Naive B cell (primary cell): ENCODE measurements at regions not wholly inside any gene's neighbourhood (a gene's known extent, or its start where the extent isn't known, plus 50 kb on each side); places are given as distances from the start of the nearest gene placed in this dataset.
"Not testable (repeated sequence)": the region's sequence is repeated elsewhere in the genome, so short reads cannot be mapped to it uniquely, and the experiment has no call there.

ENCODE experiments used
- ATAC-seq, 2 donors: fragments of 150-1000 bp; cut with Tn5 transposase; 2 replicates each; pipeline ENCODE4 v1.10.0; 2021; ENCODE audit warnings: low read depth in 2 of 2, mild to moderate bottlenecking in 2 of 2, moderate library complexity in 2 of 2
- DNase-seq: peaks from one replicate; pipeline ENCODE4 v3.0.0; 2022
- H3K27ac Mint-ChIP-seq, 6 donors: one replicate each; pipeline ENCODE4 v1.8.0; 2020 to 2022; ENCODE audit warnings: mild to moderate bottlenecking in 6 of 6, mixed read lengths in 6 of 6, moderate library complexity in 5 of 6, inconsistent platforms in 2 of 6
- H3K27me3 Mint-ChIP-seq, 3 donors: one replicate each; pipeline ENCODE4 v1.8.0; 2021 to 2022; ENCODE audit warnings: mixed read lengths in 3 of 3, mild to moderate bottlenecking in 1 of 3
- H3K36me3 Mint-ChIP-seq, 2 donors: one replicate each; pipeline ENCODE4 v1.8.0; 2020 to 2022; ENCODE audit warnings: mixed read lengths in 2 of 2, inconsistent platforms in 1 of 2, mild to moderate bottlenecking in 1 of 2
- H3K4me1 Mint-ChIP-seq, 3 donors: one replicate each; pipeline ENCODE4 v1.8.0; 2020 to 2022; ENCODE audit warnings: mixed read lengths in 3 of 3, inconsistent platforms in 1 of 3, mild to moderate bottlenecking in 1 of 3, moderate library complexity in 1 of 3
- H3K4me3 Mint-ChIP-seq, 8 donors: one replicate each; pipeline ENCODE4 v1.8.0; 2020 to 2022; ENCODE audit warnings: mild to moderate bottlenecking in 8 of 8, mixed read lengths in 8 of 8, moderate library complexity in 8 of 8, inconsistent platforms in 2 of 8
- H3K9me3 Mint-ChIP-seq, 7 donors: one replicate each; pipeline ENCODE4 v1.8.0; 2020 to 2022; ENCODE audit warnings: mixed read lengths in 7 of 7, mild to moderate bottlenecking in 5 of 7, inconsistent platforms in 2 of 7, moderate library complexity in 1 of 7

DNA sequence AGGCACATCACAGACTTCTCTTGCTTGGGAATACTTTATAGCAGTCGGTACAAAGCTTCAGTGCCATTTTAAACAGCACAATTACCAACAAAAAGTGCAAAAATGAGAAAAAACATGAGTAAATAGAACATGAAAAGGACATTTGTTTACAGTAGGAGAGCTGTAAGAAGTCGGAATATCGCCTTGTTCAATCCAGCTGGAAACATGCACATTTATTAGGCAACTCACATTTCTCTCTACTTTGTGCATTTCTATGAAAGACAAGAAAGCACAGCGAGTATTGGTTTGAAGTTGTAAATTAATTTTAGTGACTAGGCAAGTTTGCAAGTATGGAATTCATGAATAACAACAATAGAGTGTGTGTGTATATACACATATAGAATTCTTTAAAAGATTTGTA lies 484.7 kb downstream of the DACH1 start:
- no peak overlapping the region for H3K4me3 Mint-ChIP-seq
- H3K9me3 Mint-ChIP-seq = peaks cover 0 to 6% (median 0%) of the 10 kb centered on the region in 7 donors
- no peaks in the 10 kb centered on the region for H3K27me3 Mint-ChIP-seq
- no peaks in the 10 kb centered on the region for H3K36me3 Mint-ChIP-seq
- ATAC-seq (no peak), DNase-seq (no peak)
- peaks cover 0 to 6% (median 0%) of the 10 kb centered on the region in 3 donors for H3K4me1 Mint-ChIP-seq
- H3K27ac Mint-ChIP-seq = no peak overlapping the region

DNA sequence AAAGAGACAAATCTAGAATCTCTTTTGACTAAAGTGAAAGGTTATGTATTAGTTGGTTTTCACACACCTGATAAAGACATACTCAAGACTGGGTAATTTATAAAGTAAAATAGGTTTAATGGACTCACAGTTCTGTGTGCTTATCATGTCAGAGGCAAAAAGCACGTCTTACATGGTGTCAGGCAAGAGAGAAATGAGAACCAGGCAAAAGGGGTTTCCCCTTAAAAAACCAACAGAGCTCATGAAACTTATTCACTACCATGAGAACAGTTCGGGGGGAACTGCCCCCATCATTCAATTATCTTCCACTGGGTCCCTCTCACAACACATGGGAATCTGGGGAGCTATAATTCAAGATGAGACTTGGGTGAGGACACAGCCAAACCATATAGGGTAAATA lies 486.8 kb downstream of the DACH1 start:
- Mint-ChIP-seq H3K27me3 (no peaks in the 10 kb centered on the region), H3K36me3 (no peaks in the 10 kb centered on the region), H3K9me3 (peaks cover 0 to 5% (median 0%) of the 10 kb centered on the region in 7 donors), H3K4me1 (peaks cover 0 to 6% (median 0%) of the 10 kb centered on the region in 3 donors), H3K4me3 (no peak overlapping the region), H3K27ac (no peak overlapping the region)
- DNase-seq (no peak), ATAC-seq (no peak)

DNA sequence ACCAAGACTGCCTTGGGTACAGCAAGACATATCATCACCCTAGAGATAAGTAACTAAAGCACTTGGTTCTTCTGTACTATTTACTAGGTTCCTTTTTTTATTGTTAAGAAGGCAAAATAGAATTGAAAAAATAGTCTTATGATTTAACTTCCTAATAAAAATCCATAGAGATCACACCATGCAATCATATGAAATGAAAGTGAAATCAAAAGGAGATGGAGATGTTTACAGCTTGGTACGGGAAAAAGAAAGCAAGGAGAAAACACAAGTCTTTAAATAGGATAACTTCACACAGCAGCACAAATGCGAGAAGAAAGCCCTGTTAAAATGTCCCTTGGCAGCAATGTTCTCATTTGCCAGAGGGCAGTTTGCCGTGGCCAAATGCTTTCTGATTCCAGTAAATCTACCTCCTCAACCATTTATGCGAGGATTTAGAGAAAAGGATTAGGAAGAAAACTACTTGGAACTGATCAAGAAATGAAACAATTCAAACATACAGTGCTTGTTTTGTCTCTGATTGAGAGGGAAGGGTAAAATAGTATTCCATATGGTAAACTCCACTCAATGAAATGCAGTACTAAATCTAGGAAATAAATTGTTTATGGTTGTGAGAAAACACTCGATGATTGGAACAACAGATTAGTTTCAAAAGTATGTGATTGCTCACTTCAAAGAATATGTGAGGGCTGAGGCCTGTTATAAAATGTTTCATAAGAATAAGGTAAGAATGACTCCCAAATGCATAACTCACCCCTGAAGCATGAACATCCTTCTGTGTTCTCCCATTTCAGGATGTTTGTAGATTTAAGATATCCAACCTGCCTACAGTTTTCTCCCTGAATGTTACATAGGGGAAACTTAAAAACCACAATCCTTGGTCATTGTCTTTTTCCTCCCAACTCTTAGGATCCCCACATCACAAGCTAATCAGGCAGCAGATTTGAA lies 487.8 kb downstream of the DACH1 start:
- H3K4me3 Mint-ChIP-seq = no peak overlapping the region
- H3K27me3 Mint-ChIP-seq = no peaks in the 10 kb centered on the region
- ATAC-seq = no peak
- DNase-seq = no peak
- no peak overlapping the region for H3K27ac Mint-ChIP-seq
- peaks cover 0 to 4% (median 0%) of the 10 kb centered on the region in 7 donors for H3K9me3 Mint-ChIP-seq
- peaks cover 0 to 6% (median 0%) of the 10 kb centered on the region in 3 donors for H3K4me1 Mint-ChIP-seq
- H3K36me3 Mint-ChIP-seq = no peaks in the 10 kb centered on the region

DNA sequence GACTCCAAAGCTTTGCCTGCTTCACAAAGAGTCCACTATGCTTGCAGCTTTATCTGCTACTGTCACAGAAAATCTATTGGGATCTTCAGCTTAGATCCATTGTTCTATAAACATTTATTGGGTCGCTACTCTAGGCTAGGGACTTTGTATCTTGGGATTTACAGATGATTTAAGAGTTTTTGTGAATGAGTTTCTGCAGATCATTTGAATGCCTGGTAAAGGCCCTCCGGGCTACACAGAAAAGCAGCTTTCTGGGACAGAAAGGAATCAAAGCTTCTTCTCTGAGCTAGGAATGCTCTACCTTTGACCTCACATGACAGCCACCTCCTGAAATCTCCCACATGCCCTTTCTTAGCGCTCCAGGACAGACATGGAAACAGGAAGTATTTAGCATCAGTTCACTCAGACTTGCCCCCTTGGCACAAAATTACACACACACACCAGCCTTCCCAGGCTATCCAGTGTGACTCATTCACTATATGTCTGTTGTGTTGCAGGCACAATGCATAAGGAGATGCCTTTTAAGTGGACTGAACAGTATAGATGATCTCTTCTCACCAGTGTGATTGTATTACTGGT lies 492.4 kb downstream of the DACH1 start:
- Mint-ChIP-seq H3K4me1 (peaks cover 0 to 6% (median 0%) of the 10 kb centered on the region in 3 donors), H3K36me3 (no peaks in the 10 kb centered on the region), H3K9me3 (no peaks in the 10 kb centered on the region), H3K27ac (no peak overlapping the region), H3K27me3 (no peaks in the 10 kb centered on the region), H3K4me3 (no peak overlapping the region)
- ATAC-seq (no peak), DNase-seq (no peak)

DNA sequence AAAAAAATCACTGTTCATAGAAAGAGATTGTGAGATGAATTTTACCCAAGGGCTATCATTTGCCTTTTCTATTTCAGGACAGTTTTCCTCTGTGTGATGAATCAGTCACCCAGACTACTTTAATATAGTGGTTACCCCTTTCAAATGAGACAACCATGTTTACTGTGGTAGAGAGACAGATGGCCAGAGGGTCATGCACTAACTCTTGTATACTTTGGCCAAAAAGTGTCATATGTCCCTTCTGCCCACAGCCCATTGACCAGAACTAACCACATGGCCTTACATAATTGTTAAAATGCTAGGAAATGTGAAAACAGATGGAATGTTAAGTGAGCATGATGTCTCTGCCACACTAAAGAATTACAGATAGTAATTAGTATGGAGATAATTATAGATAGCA lies 498.7 kb downstream of the DACH1 start:
- Mint-ChIP-seq H3K27ac (no peak overlapping the region), H3K4me3 (no peak overlapping the region), H3K4me1 (no peaks in the 10 kb centered on the region), H3K36me3 (no peaks in the 10 kb centered on the region), H3K27me3 (no peaks in the 10 kb centered on the region), H3K9me3 (peaks cover 0 to 6% (median 0%) of the 10 kb centered on the region in 7 donors)
- no peak for ATAC-seq
- no peak for DNase-seq

DNA sequence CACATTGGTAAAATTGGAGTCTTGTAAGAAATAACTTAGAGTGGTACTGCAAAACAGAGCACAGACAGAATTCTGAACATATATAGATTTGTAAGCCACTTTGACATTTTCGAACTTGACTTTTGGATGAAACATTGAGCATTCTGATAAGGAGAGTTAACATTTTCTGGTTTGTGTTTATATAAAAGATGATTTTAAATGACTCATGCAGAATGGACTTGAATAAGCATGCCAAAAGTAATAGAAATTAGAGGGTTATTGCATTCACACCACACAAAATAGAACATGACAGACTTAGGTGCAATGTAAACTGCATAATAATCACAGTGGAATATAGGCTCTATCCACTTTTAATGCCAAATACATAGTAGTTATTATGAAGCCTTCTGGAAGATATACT lies 507.0 kb downstream of the DACH1 start:
- H3K4me3 Mint-ChIP-seq = no peak overlapping the region

DNA sequence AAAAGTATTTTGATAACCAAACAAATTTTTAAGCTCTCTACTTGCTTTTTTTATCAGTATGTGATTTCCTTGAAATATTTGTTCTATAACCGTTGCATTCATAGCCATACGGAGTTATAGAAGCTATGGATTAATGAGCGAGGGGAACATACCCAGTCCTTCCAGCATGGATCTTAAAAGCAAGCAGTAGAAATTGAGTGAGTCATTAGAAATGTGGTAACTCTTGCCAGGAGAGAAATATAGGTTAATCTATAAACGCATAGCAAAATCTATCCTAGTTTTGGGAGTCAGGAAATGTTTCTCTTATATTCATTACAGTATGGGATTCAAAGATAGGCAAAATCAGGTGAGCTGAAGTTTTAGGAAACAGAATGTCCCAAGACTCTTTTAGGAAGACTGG lies 507.4 kb downstream of the DACH1 start:
- Mint-ChIP-seq H3K9me3 (peaks cover 0 to 3% (median 0%) of the 10 kb centered on the region in 7 donors), H3K4me1 (no peaks in the 10 kb centered on the region), H3K27ac (no peak overlapping the region), H3K36me3 (no peaks in the 10 kb centered on the region), H3K4me3 (no peak overlapping the region), H3K27me3 (no peaks in the 10 kb centered on the region)
- DNase-seq (no peak), ATAC-seq (no peak)

More for the DNA sequence above, 507.0 kb downstream of the DACH1 start:
- H3K27me3 Mint-ChIP-seq = no peaks in the 10 kb centered on the region
- H3K36me3 Mint-ChIP-seq = no peaks in the 10 kb centered on the region
- no peaks in the 10 kb centered on the region for H3K4me1 Mint-ChIP-seq
- DNase-seq = no peak
- no peak for ATAC-seq
- H3K27ac Mint-ChIP-seq = no peak overlapping the region
- peaks cover 0 to 6% (median 0%) of the 10 kb centered on the region in 7 donors for H3K9me3 Mint-ChIP-seq

DNA sequence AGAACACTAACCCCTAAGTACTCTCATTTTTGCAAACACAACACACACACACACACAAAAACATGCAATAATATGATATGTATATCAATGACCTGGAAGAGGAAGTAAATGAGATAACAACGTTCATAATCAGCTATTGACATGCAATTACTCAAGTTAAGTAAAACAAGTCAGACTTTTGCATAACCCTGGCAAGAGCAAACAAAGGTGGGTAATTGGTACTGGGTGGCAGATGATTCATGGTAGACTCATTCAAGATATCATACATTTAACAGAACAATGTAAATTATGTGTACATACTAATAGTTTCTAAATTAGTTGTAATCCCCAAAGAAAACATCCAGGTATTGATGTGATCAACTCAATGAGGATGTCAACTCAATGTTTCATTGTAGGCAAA lies 508.8 kb downstream of the DACH1 start:
- Mint-ChIP-seq H3K36me3 (no peaks in the 10 kb centered on the region), H3K4me1 (no peaks in the 10 kb centered on the region), H3K27ac (no peak overlapping the region), H3K27me3 (no peaks in the 10 kb centered on the region), H3K4me3 (no peak overlapping the region), H3K9me3 (peaks cover 0 to 1% (median 0%) of the 10 kb centered on the region in 7 donors)
- DNase-seq (no peak), ATAC-seq (no peak)

DNA sequence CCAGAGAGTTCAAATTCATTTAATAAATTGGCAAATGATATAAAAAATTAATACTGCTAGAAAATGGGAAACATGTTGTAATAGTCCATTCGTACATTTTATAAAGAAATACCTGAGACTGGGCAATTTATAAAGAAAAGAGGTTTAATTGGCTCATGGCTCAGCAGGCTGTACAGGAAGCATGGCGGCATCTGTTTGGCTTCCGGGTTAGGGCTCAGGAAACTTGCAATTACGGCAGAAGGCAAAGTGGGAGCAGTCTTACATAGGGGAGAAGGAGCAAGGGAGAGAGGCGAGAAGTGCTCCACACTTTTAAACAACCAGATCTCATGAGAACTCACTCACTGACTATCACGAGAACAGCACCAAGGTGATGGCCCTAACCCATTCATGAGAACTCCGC lies 512.0 kb downstream of the DACH1 start:
- DNase-seq (no peak), ATAC-seq (no peak)
- Mint-ChIP-seq H3K4me3 (no peak overlapping the region), H3K9me3 (peaks cover 0 to 1% (median 0%) of the 10 kb centered on the region in 7 donors), H3K27ac (no peak overlapping the region), H3K36me3 (no peaks in the 10 kb centered on the region), H3K27me3 (no peaks in the 10 kb centered on the region), H3K4me1 (no peaks in the 10 kb centered on the region)

DNA sequence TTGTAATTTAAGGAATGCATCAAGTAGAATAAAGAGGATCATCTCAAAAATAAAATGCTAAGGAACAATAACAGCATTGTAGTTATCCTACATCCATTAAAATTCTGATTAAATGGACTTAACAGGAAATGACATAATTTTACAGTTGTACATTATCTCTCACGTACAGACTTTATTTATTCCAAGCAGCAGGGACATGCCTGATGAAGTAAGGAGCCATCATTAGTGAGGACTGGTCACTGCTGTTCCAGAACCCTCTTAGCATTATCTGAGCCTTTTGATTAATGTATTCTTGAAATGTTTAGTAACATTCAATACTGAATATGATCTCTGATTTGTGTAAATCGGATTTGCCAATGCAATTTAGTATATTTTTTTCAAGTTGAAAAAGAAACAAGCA lies 516.1 kb downstream of the DACH1 start:
- Mint-ChIP-seq H3K36me3 (no peaks in the 10 kb centered on the region), H3K4me1 (no peaks in the 10 kb centered on the region), H3K27me3 (no peaks in the 10 kb centered on the region), H3K27ac (no peak overlapping the region), H3K4me3 (no peak overlapping the region), H3K9me3 (peaks cover 0 to 7% (median 0%) of the 10 kb centered on the region in 7 donors)
- ATAC-seq (no peak), DNase-seq (no peak)

DNA sequence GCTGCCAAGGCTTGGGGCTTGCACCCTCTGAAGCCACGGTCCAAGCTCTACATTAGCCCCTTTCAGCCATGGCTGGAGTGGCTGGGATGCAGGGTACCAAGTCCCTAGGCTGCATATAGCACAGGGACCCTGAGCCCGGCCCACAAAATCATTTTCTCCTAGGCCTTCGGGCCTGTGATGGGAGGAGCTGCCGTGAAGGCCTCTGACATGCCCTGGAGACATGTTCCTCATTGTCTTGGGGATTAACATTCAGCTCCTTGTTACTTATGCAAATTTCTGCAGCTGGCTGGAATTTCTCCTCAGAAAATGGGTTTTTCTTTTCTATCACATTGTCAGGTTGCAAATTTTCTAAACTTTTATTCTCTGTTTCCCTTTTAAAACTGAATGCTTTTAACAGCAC lies 521.1 kb downstream of the DACH1 start:
- not testable (repeated sequence) for ATAC-seq, H3K36me3 Mint-ChIP-seq, H3K27ac Mint-ChIP-seq, H3K9me3 Mint-ChIP-seq, H3K4me3 Mint-ChIP-seq, H3K27me3 Mint-ChIP-seq, H3K4me1 Mint-ChIP-seq, DNase-seq

DNA sequence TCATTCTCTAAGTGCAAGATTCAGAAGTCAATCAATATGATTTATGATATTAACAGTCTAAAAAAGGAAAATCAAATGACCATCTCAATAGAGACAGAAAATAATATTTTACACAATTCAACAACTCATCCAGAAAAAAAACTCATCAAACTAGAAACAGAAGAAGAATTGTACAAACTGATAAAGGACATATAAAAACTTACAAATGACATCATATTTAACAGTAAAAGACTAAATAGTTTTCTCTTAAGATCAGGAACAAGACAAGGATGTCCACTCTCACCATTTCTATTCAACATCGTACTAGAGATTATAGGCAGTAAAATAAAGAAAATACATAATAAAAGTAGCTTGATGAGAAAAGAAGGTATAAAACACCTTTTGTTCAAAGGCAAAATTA lies 527.3 kb downstream of the DACH1 start:
- H3K4me1 Mint-ChIP-seq = no peaks in the 10 kb centered on the region
- no peaks in the 10 kb centered on the region for H3K36me3 Mint-ChIP-seq
- H3K4me3 Mint-ChIP-seq = no peak overlapping the region
- DNase-seq (no peak), ATAC-seq (no peak)
- no peaks in the 10 kb centered on the region for H3K27me3 Mint-ChIP-seq
- H3K27ac Mint-ChIP-seq = no peak overlapping the region
- H3K9me3 Mint-ChIP-seq = peaks cover 0 to 3% (median 0%) of the 10 kb centered on the region in 7 donors

DNA sequence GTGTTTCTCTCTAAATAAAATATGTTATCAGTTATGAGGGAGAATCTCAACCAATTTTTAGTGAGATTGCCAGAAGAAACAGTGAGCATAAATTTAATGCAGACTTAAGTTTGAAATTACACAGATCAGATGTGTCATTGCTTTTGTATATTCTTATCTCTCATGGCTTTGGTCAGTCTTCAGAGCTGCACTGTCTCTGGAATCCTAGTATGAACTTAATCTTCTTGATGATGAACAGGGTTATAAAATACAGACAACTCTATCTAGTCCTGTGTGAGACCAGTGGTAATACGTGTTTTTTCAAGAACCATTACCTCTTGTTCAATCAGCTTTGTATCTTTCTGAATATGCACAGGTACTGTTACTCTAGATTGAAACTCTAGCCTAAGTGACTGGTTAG lies 528.0 kb downstream of the DACH1 start:
- no peaks in the 10 kb centered on the region for H3K36me3 Mint-ChIP-seq
- no peak for DNase-seq
- H3K9me3 Mint-ChIP-seq = peaks cover 0 to 1% (median 0%) of the 10 kb centered on the region in 7 donors
- H3K4me1 Mint-ChIP-seq = no peaks in the 10 kb centered on the region
- no peak overlapping the region for H3K27ac Mint-ChIP-seq
- no peak overlapping the region for H3K4me3 Mint-ChIP-seq
- ATAC-seq = no peak
- H3K27me3 Mint-ChIP-seq = no peaks in the 10 kb centered on the region

DNA sequence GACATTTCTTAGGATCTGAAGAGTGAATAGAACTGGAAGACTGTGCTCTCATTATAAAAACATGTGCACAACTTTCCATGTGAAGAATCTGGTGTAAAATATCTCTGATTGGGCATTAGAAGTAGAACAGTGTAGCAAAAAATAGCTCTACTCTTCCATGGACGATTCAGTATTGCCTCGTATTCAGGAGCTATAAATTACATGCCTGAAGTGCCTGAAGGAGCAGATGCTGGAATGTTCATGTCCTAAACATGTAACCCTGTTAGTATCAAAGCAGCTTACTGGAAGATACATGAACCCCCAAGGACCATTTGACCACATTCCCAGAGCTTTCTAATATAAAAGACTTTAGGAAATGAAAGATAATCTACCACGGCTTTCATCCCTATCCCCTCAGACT lies 528.9 kb downstream of the DACH1 start:
- no peaks in the 10 kb centered on the region for H3K36me3 Mint-ChIP-seq
- no peak overlapping the region for H3K4me3 Mint-ChIP-seq
- H3K27ac Mint-ChIP-seq = no peak overlapping the region
- DNase-seq = no peak
- no peak for ATAC-seq
- no peaks in the 10 kb centered on the region for H3K4me1 Mint-ChIP-seq
- H3K9me3 Mint-ChIP-seq = peaks cover 0 to 3% (median 0%) of the 10 kb centered on the region in 7 donors
- H3K27me3 Mint-ChIP-seq = no peaks in the 10 kb centered on the region
